ENCODE measurements at regions not wholly inside any gene's neighbourhood (a gene's known extent, or its start where the extent isn't known, plus 50 kb on each side); places are given as distances from the start of the nearest gene placed in this dataset.

GRCh38 chr9:14369011-14369410, 55.1 kb upstream of the NFIB start:
- Histone ChIP-seq H3K27ac (ENCODE audit: low read depth, low read length) (no peak overlapping the region), H3K9ac (ENCODE audit: extremely low read depth, low read length, poor library complexity, severe bottlenecking) (no peak overlapping the region), H3K4me1 (ENCODE audit: control insufficient read depth, insufficient read depth, low read length) (peaks cover 17% of the 10 kb centered on the region), H3K27me3 (ENCODE audit: control insufficient read depth, insufficient read depth, low read length, poor library complexity, severe bottlenecking) (no peaks in the 10 kb centered on the region), H3K9me3 (ENCODE audit: control insufficient read depth, low read length) (no peaks in the 10 kb centered on the region), H3K36me3 (ENCODE audit: control insufficient read depth, insufficient read depth, low read length) (no peaks in the 10 kb centered on the region), H3K4me3 (ENCODE audit: low read length) (no peak overlapping the region)
- no peak for TF ChIP-seq CTCF (conservative IDR thresholded peaks at IDR 0.05)
- no peak overlapping the region for H3K4me3 Mint-ChIP-seq
- peaks cover 3% of the 10 kb centered on the region for H3K9me3 Mint-ChIP-seq
- H3K27me3 Mint-ChIP-seq (ENCODE audit: insufficient read depth) = no peaks in the 10 kb centered on the region
- DNase-seq = no peak
- H3K27ac Mint-ChIP-seq = no peak overlapping the region
- whole genome bisulfite sequencing, 2 experiments (ENCODE audit: insufficient coverage in 1 of 2, insufficient read length in 1 of 2) = 96 to 97% methylated on average over 4 to 6 of the region's 6 CpGs
- H3K4me1 Mint-ChIP-seq = peaks cover 18% of the 10 kb centered on the region
- no peaks in the 10 kb centered on the region for H3K36me3 Mint-ChIP-seq (ENCODE audit: low read depth)

GRCh38 chr9:14366076-14366475, 52.1 kb upstream of the NFIB start:
- Mint-ChIP-seq H3K4me3 (no peak overlapping the region), H3K4me1 (peaks cover 15% of the 10 kb centered on the region), H3K36me3 (ENCODE audit: low read depth) (no peaks in the 10 kb centered on the region), H3K27ac (no peak overlapping the region), H3K27me3 (ENCODE audit: insufficient read depth) (no peaks in the 10 kb centered on the region), H3K9me3 (peaks cover 3% of the 10 kb centered on the region)
- H3K4me3 ChIP-seq (ENCODE audit: low read length) = no peak overlapping the region
- WGBS, 2 experiments (ENCODE audit: insufficient coverage in 1 of 2, insufficient read length in 1 of 2) = 96 to 99% methylated on average over 10 of the region's 10 CpGs
- no peaks in the 10 kb centered on the region for H3K9me3 ChIP-seq (ENCODE audit: control insufficient read depth, low read length)
- peaks cover 4% of the 10 kb centered on the region for H3K4me1 ChIP-seq (ENCODE audit: control insufficient read depth, insufficient read depth, low read length)
- H3K9ac ChIP-seq (ENCODE audit: extremely low read depth, low read length, poor library complexity, severe bottlenecking) = no peak overlapping the region
- no peak for DNase-seq
- H3K27ac ChIP-seq (ENCODE audit: low read depth, low read length) = no peak overlapping the region
- no peaks in the 10 kb centered on the region for H3K36me3 ChIP-seq (ENCODE audit: control insufficient read depth, insufficient read depth, low read length)
- TF ChIP-seq CTCF (conservative IDR thresholded peaks at IDR 0.05) = no peak
- no peaks in the 10 kb centered on the region for H3K27me3 ChIP-seq (ENCODE audit: control insufficient read depth, insufficient read depth, low read length, poor library complexity, severe bottlenecking)

GRCh38 chr9:14365670-14366069, 51.7 kb upstream of the NFIB start:
- H3K4me3 Mint-ChIP-seq = no peak overlapping the region
- no peak overlapping the region for H3K27ac ChIP-seq (ENCODE audit: low read depth, low read length)

More at GRCh38 chr9:14365670-14366069, 51.7 kb upstream of the NFIB start:
- no peaks in the 10 kb centered on the region for H3K27me3 ChIP-seq (ENCODE audit: control insufficient read depth, insufficient read depth, low read length, poor library complexity, severe bottlenecking)
- Mint-ChIP-seq H3K27ac (no peak overlapping the region), H3K4me1 (peaks cover 16% of the 10 kb centered on the region), H3K9me3 (peaks cover 3% of the 10 kb centered on the region), H3K36me3 (ENCODE audit: low read depth) (no peaks in the 10 kb centered on the region), H3K27me3 (ENCODE audit: insufficient read depth) (no peaks in the 10 kb centered on the region)
- no peak overlapping the region for H3K9ac ChIP-seq (ENCODE audit: extremely low read depth, low read length, poor library complexity, severe bottlenecking)
- WGBS, 2 experiments (ENCODE audit: insufficient coverage in 1 of 2, insufficient read length in 1 of 2) = 88 to 96% methylated on average over 1 to 3 of the region's 3 CpGs
- H3K36me3 ChIP-seq (ENCODE audit: control insufficient read depth, insufficient read depth, low read length) = no peaks in the 10 kb centered on the region
- H3K4me1 ChIP-seq (ENCODE audit: control insufficient read depth, insufficient read depth, low read length) = peaks cover 4% of the 10 kb centered on the region
- no peak for TF ChIP-seq CTCF (conservative IDR thresholded peaks at IDR 0.05)
- no peak for DNase-seq
- H3K4me3 ChIP-seq (ENCODE audit: low read length) = no peak overlapping the region
- no peaks in the 10 kb centered on the region for H3K9me3 ChIP-seq (ENCODE audit: control insufficient read depth, low read length)

All from endodermal cell (in vitro differentiated cells).